ENCODE measurements at regions not wholly inside any gene's neighbourhood (a gene's known extent, or its start where the extent isn't known, plus 50 kb on each side); places are given as distances from the start of the nearest gene placed in this dataset.
"Not testable (repeated sequence)": the region's sequence is repeated elsewhere in the genome, so short reads cannot be mapped to it uniquely, and the experiment has no call there.

GRCh38 chr10:80952436-80952835 lies 414.7 kb downstream of the SH2D4B start:
- no peak for DNase-seq

GRCh38 chr10:80957161-80957560 lies 419.5 kb downstream of the SH2D4B start:
- DNase-seq: no peak

GRCh38 chr10:80964179-80964578 lies 426.5 kb downstream of the SH2D4B start:
- no peak for DNase-seq

- DNase-seq: no peak
These were observed 427.4 kb downstream of the SH2D4B start for GRCh38 chr10:80964955-80965614.

- no peak for DNase-seq
These were observed 428.8 kb downstream of the SH2D4B start for GRCh38 chr10:80966326-80966986.

GRCh38 chr10:80967357-80967756 lies 429.7 kb downstream of the SH2D4B start:
- DNase-seq: not testable (repeated sequence)

- no peak for DNase-seq
These were observed 431.2 kb downstream of the SH2D4B start for GRCh38 chr10:80968903-80969302.

- DNase-seq: no peak
These were observed 433.8 kb downstream of the SH2D4B start for GRCh38 chr10:80971461-80971860.

- DNase-seq: no peak
These were observed 439.0 kb downstream of the SH2D4B start for GRCh38 chr10:80976658-80977057.

GRCh38 chr10:80985102-80985501 lies 447.4 kb downstream of the SH2D4B start:
- DNase-seq: no peak

GRCh38 chr10:80986596-80986995 lies 448.9 kb downstream of the SH2D4B start:
- no peak for DNase-seq

GRCh38 chr10:80988755-80989154 lies 451.1 kb downstream of the SH2D4B start:
- DNase-seq: no peak

GRCh38 chr10:80996615-80997193 lies 459.0 kb downstream of the SH2D4B start:
- DNase-seq: no peak

- no peak for DNase-seq
These were observed 463.1 kb downstream of the SH2D4B start for GRCh38 chr10:81000781-81001180.

GRCh38 chr10:81002382-81002781 lies 464.7 kb downstream of the SH2D4B start:
- DNase-seq: no peak

GRCh38 chr10:81007872-81008271 lies 470.2 kb downstream of the SH2D4B start:
- DNase-seq: no peak

GRCh38 chr10:81008726-81009125 lies 471.0 kb downstream of the SH2D4B start:
- no peak for DNase-seq

GRCh38 chr10:81009296-81009695 lies 471.6 kb downstream of the SH2D4B start:
- no peak for DNase-seq

GRCh38 chr10:81013771-81014170 lies 476.1 kb downstream of the SH2D4B start:
- DNase-seq: no peak

- no peak for DNase-seq
These were observed 481.6 kb downstream of the SH2D4B start for GRCh38 chr10:81019029-81019890.

- DNase-seq: no peak
These were observed 483.9 kb downstream of the SH2D4B start for GRCh38 chr10:81021428-81022129.

GRCh38 chr10:81026591-81026990 lies 488.9 kb downstream of the SH2D4B start:
- no peak for DNase-seq

GRCh38 chr10:81027223-81027622 lies 489.5 kb downstream of the SH2D4B start:
- no peak for DNase-seq
